CD4-positive, alpha-beta T cell treated with Interleukin-4 for 4 hours (primary cell): ENCODE measurements at regions not wholly inside any gene's neighbourhood (a gene's known extent, or its start where the extent isn't known, plus 50 kb on each side); places are given as distances from the start of the nearest gene placed in this dataset.

Experiments used
- DNase-seq: peaks from one replicate; pipeline ENCODE4 v3.0.0-alpha.2; 2020

- DNase-seq = no peak
These were observed 54.8 kb downstream of the NOG start for GRCh38 chr17:56648321-56648720.

- DNase-seq = no peak
These were observed 55.3 kb downstream of the NOG start for GRCh38 chr17:56648806-56649205.

GRCh38 chr17:56652628-56653027, 59.1 kb downstream of the NOG start:
- DNase-seq = no peak

- DNase-seq = peak; percentile 60
These were observed 60.4 kb downstream of the NOG start for GRCh38 chr17:56653877-56654276.

GRCh38 chr17:56656701-56657327, 63.3 kb downstream of the NOG start:
- DNase-seq = no peak

GRCh38 chr17:56658648-56659047, 65.1 kb downstream of the NOG start:
- no peak for DNase-seq

GRCh38 chr17:56659622-56660021, 66.1 kb downstream of the NOG start:
- no peak for DNase-seq

- DNase-seq = no peak
These were observed 68.4 kb downstream of the NOG start for GRCh38 chr17:56661906-56662305.

- no peak for DNase-seq
These were observed 72.4 kb downstream of the NOG start for GRCh38 chr17:56665864-56666263.

GRCh38 chr17:56667925-56668458, 74.5 kb downstream of the NOG start:
- DNase-seq = no peak

- DNase-seq = no peak
These were observed 78.7 kb downstream of the NOG start for GRCh38 chr17:56672195-56672594.

GRCh38 chr17:56674401-56674925, 81.0 kb downstream of the NOG start:
- DNase-seq = no peak

GRCh38 chr17:56675876-56676660, 82.6 kb downstream of the NOG start:
- no peak for DNase-seq

- DNase-seq = no peak
These were observed 83.3 kb downstream of the NOG start for GRCh38 chr17:56676810-56677209.

GRCh38 chr17:56678249-56679114, 85.0 kb downstream of the NOG start:
- DNase-seq = no peak

- peak; percentile 7 for DNase-seq
These were observed 85.7 kb downstream of the NOG start for GRCh38 chr17:56679115-56679776.

- DNase-seq = no peak
These were observed 86.4 kb downstream of the NOG start for GRCh38 chr17:56679777-56680422.

- no peak for DNase-seq
These were observed 87.2 kb downstream of the NOG start for GRCh38 chr17:56680676-56681075.

GRCh38 chr17:56681561-56682266, 88.2 kb downstream of the NOG start:
- DNase-seq = no peak

GRCh38 chr17:56688151-56688550, 94.7 kb downstream of the NOG start:
- no peak for DNase-seq
